ENCODE measurements at regions not wholly inside any gene's neighbourhood (a gene's known extent, or its start where the extent isn't known, plus 50 kb on each side); places are given as distances from the start of the nearest gene placed in this dataset.
"Not testable (repeated sequence)": the region's sequence is repeated elsewhere in the genome, so short reads cannot be mapped to it uniquely, and the experiment has no call there.

GRCh38 chr3:5358911-5359310 is 171.4 kb downstream of the EDEM1 start:
- no peaks in the 10 kb centered on the region for H3K4me1 ChIP-seq (ENCODE audit: control insufficient read depth in 1 of 2, low read depth in 2 of 2)
- H3K9me3 ChIP-seq, result no peaks in the 10 kb centered on the region
- no peak overlapping the region for H3K4me3 ChIP-seq
- no peaks in the 10 kb centered on the region for H3K27me3 ChIP-seq (replicated peaks; ENCODE audit: insufficient read depth)
- ATAC-seq (ENCODE audit: insufficient number of reproducible peaks, low FRiP score, low read depth), result no peak
- no peaks in the 10 kb centered on the region for H3K36me3 ChIP-seq
- no peak for TF ChIP-seq CTCF (IDR thresholded peaks at IDR 0.05)
- no peak overlapping the region for H3K27ac ChIP-seq
- DNase-seq (ENCODE audit: low spot score), result no peak

- no peak for TF ChIP-seq CTCF (IDR thresholded peaks at IDR 0.05)
- H3K36me3 ChIP-seq, result no peaks in the 10 kb centered on the region
- DNase-seq (ENCODE audit: low spot score), result no peak
These were observed 172.9 kb downstream of the EDEM1 start for GRCh38 chr3:5360453-5360852.

DNA sequence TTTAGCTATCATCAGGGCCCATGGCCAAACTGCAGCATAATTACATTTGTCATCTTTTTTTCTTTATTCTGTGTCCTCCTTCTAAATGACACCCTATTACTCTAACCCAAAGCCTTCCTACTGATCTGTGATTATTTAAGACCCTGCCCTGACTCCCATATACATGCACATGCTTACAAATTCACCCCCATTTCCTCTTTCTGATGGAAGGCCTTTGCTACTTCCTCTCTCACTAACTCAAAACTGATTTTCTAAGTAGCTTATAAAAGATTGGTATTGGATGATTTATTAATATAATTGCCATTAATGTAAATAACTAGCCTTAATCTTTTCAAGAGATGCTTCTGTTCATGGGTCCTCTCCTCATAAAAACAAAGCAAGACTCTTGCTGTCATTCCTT is 179.2 kb downstream of the EDEM1 start:
- ATAC-seq (ENCODE audit: insufficient number of reproducible peaks, low FRiP score, low read depth), result no peak
- no peak for TF ChIP-seq CTCF (IDR thresholded peaks at IDR 0.05)
- Histone ChIP-seq H3K27me3 (replicated peaks; ENCODE audit: insufficient read depth) (no peaks in the 10 kb centered on the region), H3K4me3 (no peak overlapping the region), H3K27ac (no peak overlapping the region), H3K36me3 (no peaks in the 10 kb centered on the region), H3K9me3 (no peaks in the 10 kb centered on the region), H3K4me1 (ENCODE audit: control insufficient read depth in 1 of 2, low read depth in 2 of 2) (no peaks in the 10 kb centered on the region)
- DNase-seq (ENCODE audit: low spot score), result no peak

More at GRCh38 chr3:5360453-5360852, 172.9 kb downstream of the EDEM1 start:
- no peaks in the 10 kb centered on the region for H3K4me1 ChIP-seq (ENCODE audit: control insufficient read depth in 1 of 2, low read depth in 2 of 2)
- H3K27me3 ChIP-seq (replicated peaks; ENCODE audit: insufficient read depth), result no peaks in the 10 kb centered on the region
- no peak for ATAC-seq (ENCODE audit: insufficient number of reproducible peaks, low FRiP score, low read depth)
- H3K27ac ChIP-seq, result no peak overlapping the region
- no peak overlapping the region for H3K4me3 ChIP-seq
- H3K9me3 ChIP-seq, result no peaks in the 10 kb centered on the region

DNA sequence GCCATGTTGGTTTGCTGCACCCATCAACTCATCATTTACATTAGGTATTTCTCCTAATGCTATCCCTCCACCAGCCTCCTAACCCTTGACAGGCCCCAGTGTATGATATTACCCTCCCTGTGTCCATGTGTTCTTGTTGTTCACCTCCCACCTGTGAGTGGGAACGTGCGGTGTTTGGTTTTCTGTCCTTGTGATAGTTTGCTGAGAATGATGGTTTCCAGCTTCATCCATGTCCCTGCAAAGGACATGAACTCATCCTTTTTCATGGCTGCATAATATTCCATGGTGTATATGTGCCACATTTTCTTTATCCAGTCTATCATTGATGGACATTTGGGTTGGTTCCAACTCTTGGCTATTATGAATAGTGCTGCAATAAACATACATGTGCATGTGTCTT is 184.0 kb downstream of the EDEM1 start:
- H3K36me3 ChIP-seq; H3K27ac ChIP-seq; DNase-seq (ENCODE audit: low spot score); H3K4me1 ChIP-seq (ENCODE audit: control insufficient read depth in 1 of 2, low read depth in 2 of 2); H3K9me3 ChIP-seq; H3K4me3 ChIP-seq; ATAC-seq (ENCODE audit: insufficient number of reproducible peaks, low FRiP score, low read depth); H3K27me3 ChIP-seq (replicated peaks; ENCODE audit: insufficient read depth): not testable (repeated sequence)

- no peak for DNase-seq (ENCODE audit: low spot score)
- Histone ChIP-seq H3K27ac (no peak overlapping the region), H3K27me3 (replicated peaks; ENCODE audit: insufficient read depth) (no peaks in the 10 kb centered on the region), H3K4me1 (ENCODE audit: control insufficient read depth in 1 of 2, low read depth in 2 of 2) (no peaks in the 10 kb centered on the region), H3K4me3 (no peak overlapping the region), H3K9me3 (no peaks in the 10 kb centered on the region), H3K36me3 (no peaks in the 10 kb centered on the region)
- TF ChIP-seq CTCF (IDR thresholded peaks at IDR 0.05), result no peak
- no peak for ATAC-seq (ENCODE audit: insufficient number of reproducible peaks, low FRiP score, low read depth)
These were observed 189.3 kb downstream of the EDEM1 start for GRCh38 chr3:5376761-5377160.

DNA sequence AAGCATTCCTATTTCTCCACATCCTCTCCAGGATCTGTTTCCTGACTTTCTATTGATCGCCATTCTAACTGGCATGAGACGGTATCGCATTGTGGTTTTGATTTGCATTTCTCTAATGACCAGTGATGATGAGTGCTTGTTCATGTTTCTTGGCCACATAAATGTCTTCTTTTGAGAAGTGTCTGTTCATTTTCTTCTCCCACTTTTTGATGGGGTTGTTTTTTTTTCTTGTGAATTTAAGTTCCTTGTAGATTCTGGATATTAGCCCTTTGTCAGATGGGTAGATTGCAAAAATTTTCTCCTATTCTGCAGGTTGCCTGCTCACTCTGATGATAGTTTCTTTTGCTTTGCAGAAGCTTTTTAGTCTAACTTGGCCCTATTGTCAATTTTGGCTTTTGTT is 191.8 kb downstream of the EDEM1 start:
- H3K27me3 ChIP-seq (replicated peaks; ENCODE audit: insufficient read depth); ATAC-seq (ENCODE audit: insufficient number of reproducible peaks, low FRiP score, low read depth); H3K4me3 ChIP-seq; DNase-seq (ENCODE audit: low spot score); H3K4me1 ChIP-seq (ENCODE audit: control insufficient read depth in 1 of 2, low read depth in 2 of 2); H3K9me3 ChIP-seq; H3K36me3 ChIP-seq; H3K27ac ChIP-seq: not testable (repeated sequence)

- not testable (repeated sequence) for H3K36me3 ChIP-seq; H3K27me3 ChIP-seq (replicated peaks; ENCODE audit: insufficient read depth); H3K4me1 ChIP-seq (ENCODE audit: control insufficient read depth in 1 of 2, low read depth in 2 of 2); H3K27ac ChIP-seq; ATAC-seq (ENCODE audit: insufficient number of reproducible peaks, low FRiP score, low read depth); H3K4me3 ChIP-seq; H3K9me3 ChIP-seq; DNase-seq (ENCODE audit: low spot score)
These were observed 196.2 kb downstream of the EDEM1 start for GRCh38 chr3:5383486-5384263.
